Erythroblast (primary cell): ENCODE measurements at regions not wholly inside any gene's neighbourhood (a gene's known extent, or its start where the extent isn't known, plus 50 kb on each side); places are given as distances from the start of the nearest gene placed in this dataset.

Experiments used
- DNase-seq, 2 experiments: peaks; one replicate each; lab custom pipeline; 2025; lab: John Stamatoyannopoulos, UW
- GATA1 ChIP-seq: IDR thresholded peaks from 2 replicates; pipeline ENCODE4 v1.6.1; 2011; ENCODE audit warnings: low read depth, mild to moderate bottlenecking, control low read depth, low read length, moderate library complexity
- POLR2A ChIP-seq: IDR thresholded peaks from 2 replicates; pipeline ENCODE4 v1.6.1; 2011; ENCODE audit warnings: mild to moderate bottlenecking, low read length

GRCh38 chr3:115375362-115375761, 228.3 kb upstream of the ZBTB20 start:
- DNase-seq = no peak
- TF ChIP-seq GATA1 = no peak
- TF ChIP-seq POLR2A = no peak

- DNase-seq = no peak
- no peak for TF ChIP-seq POLR2A
- no peak for TF ChIP-seq GATA1
Measured at GRCh38 chr3:115380883-115381572, 233.9 kb upstream of the ZBTB20 start.

GRCh38 chr3:115381573-115381912, 234.5 kb upstream of the ZBTB20 start:
- no peak for DNase-seq
- TF ChIP-seq POLR2A (no peak), GATA1 (no peak)

GRCh38 chr3:115381931-115382330, 234.8 kb upstream of the ZBTB20 start:
- DNase-seq = no peak
- no peak for TF ChIP-seq POLR2A
- TF ChIP-seq GATA1 = no peak

GRCh38 chr3:115384381-115384780, 237.3 kb upstream of the ZBTB20 start:
- no peak for DNase-seq

GRCh38 chr3:115385774-115386730, 237.3 kb upstream of the GAP43 start:
- DNase-seq = no peak
- TF ChIP-seq POLR2A (no peak), GATA1 (no peak)

More at GRCh38 chr3:115384381-115384780, 237.3 kb upstream of the ZBTB20 start:
- TF ChIP-seq GATA1 (no peak), POLR2A (no peak)

GRCh38 chr3:115388166-115388565, 235.1 kb upstream of the GAP43 start:
- no peak for DNase-seq
- TF ChIP-seq GATA1 (no peak), POLR2A (no peak)

GRCh38 chr3:115388811-115389210, 234.5 kb upstream of the GAP43 start:
- TF ChIP-seq POLR2A = no peak
- no peak for TF ChIP-seq GATA1
- no peak for DNase-seq

- DNase-seq = no peak
- no peak for TF ChIP-seq GATA1
- no peak for TF ChIP-seq POLR2A
Measured at GRCh38 chr3:115396801-115397200, 226.5 kb upstream of the GAP43 start.

- TF ChIP-seq GATA1 (no peak), POLR2A (no peak)
- no peak for DNase-seq
Measured at GRCh38 chr3:115397433-115397832, 225.9 kb upstream of the GAP43 start.

GRCh38 chr3:115398506-115398905, 224.8 kb upstream of the GAP43 start:
- TF ChIP-seq GATA1 (no peak), POLR2A (no peak)
- DNase-seq = no peak

GRCh38 chr3:115399750-115400149, 223.6 kb upstream of the GAP43 start:
- TF ChIP-seq POLR2A = no peak
- TF ChIP-seq GATA1 = no peak
- no peak for DNase-seq

- TF ChIP-seq GATA1 (no peak), POLR2A (no peak)
- no peak for DNase-seq
Measured at GRCh38 chr3:115401298-115401697, 222.0 kb upstream of the GAP43 start.

GRCh38 chr3:115401851-115402501, 221.3 kb upstream of the GAP43 start:
- TF ChIP-seq POLR2A (no peak), GATA1 (no peak)
- DNase-seq = no peak
